Smooth muscle cell (in vitro differentiated cells): ENCODE measurements at regions not wholly inside any gene's neighbourhood (a gene's known extent, or its start where the extent isn't known, plus 50 kb on each side); places are given as distances from the start of the nearest gene placed in this dataset.

Source experiments
- DNase-seq: peaks from one replicate; lab custom pipeline; 2025; ENCODE audit not compliant: unreplicated experiment; lab: John Stamatoyannopoulos, UW
- H2AFZ ChIP-seq: fragments of 200-600 bp; sonication (generic); 2 replicates; pipeline ENCODE4 v1.6.0; 2016; ENCODE audit warnings: antibody characterized with exemption, low read depth, mild to moderate bottlenecking
- H3F3A ChIP-seq: fragments of 200-600 bp; sonication (generic); 2 replicates; pipeline ENCODE4 v1.6.0; 2017; ENCODE audit warnings: antibody characterized with exemption, low read depth
- H3K27ac ChIP-seq: fragments of 200-600 bp; sonication (generic); 2 replicates; pipeline ENCODE4 v1.5.1; 2016; ENCODE audit warnings: low read depth, mild to moderate bottlenecking
- H3K27me3 ChIP-seq: fragments of 200-600 bp; sonication (generic); 2 replicates; pipeline ENCODE4 v1.6.1; 2016; ENCODE audit warnings: low read depth, mild to moderate bottlenecking
- H3K36me3 ChIP-seq: fragments of 200-600 bp; sonication (generic); 2 replicates; pipeline ENCODE4 v1.5.1; 2016; ENCODE audit warnings: low read depth
- H3K4me1 ChIP-seq: fragments of 200-600 bp; sonication (generic); 2 replicates; pipeline ENCODE4 v1.5.1; 2016; ENCODE audit warnings: low read depth
- H3K4me2 ChIP-seq: fragments of 200-600 bp; sonication (generic); 2 replicates; pipeline ENCODE4 v1.6.0; 2016; ENCODE audit warnings: mild to moderate bottlenecking
- H3K4me3 ChIP-seq: fragments of 200-600 bp; sonication (generic); 2 replicates; pipeline ENCODE4 v1.5.1; 2016; ENCODE audit warnings: mild to moderate bottlenecking
- H3K79me2 ChIP-seq: fragments of 200-600 bp; sonication (generic); 2 replicates; pipeline ENCODE4 v1.6.0; 2016; ENCODE audit warnings: low read depth, mild to moderate bottlenecking
- H3K9ac ChIP-seq: fragments of 200-600 bp; sonication (generic); 2 replicates; pipeline ENCODE4 v1.6.0; 2016; ENCODE audit warnings: low read depth
- H3K9me3 ChIP-seq: fragments of 200-600 bp; sonication (generic); replicated peaks from 2 replicates; pipeline ENCODE4 v1.5.1; 2016; ENCODE audit warnings: low read depth
- H4K20me1 ChIP-seq: fragments of 200-600 bp; sonication (generic); 2 replicates; pipeline ENCODE4 v1.6.0; 2016; ENCODE audit warnings: low read depth
- CTCF ChIP-seq: fragments of 200-600 bp; sonication (generic); IDR thresholded peaks from 2 replicates; pipeline ENCODE4 v1.5.1; 2017; ENCODE audit warnings: borderline replicate concordance, mild to moderate bottlenecking, antibody characterized with exemption; ENCODE audit not compliant: insufficient read depth, poor library complexity, severe bottlenecking
- WGBS: methylation state at CpG from one replicate; pipeline ENCODE4 v1.1.7; 2016; ENCODE audit warnings: low lambda C conversion rate; 5-methylcytosine and 5-hydroxymethylcytosine counted together

- no peak overlapping the region for H2AFZ ChIP-seq
- H3K27ac ChIP-seq = no peak overlapping the region
- H3K36me3 ChIP-seq = no peaks in the 10 kb centered on the region
- H3K4me1 ChIP-seq = no peaks in the 10 kb centered on the region
- no peak for DNase-seq
- no peak overlapping the region for H3K4me2 ChIP-seq
- H3K9ac ChIP-seq = no peak overlapping the region
- no peaks in the 10 kb centered on the region for H3K9me3 ChIP-seq
- peaks cover 4% of the 10 kb centered on the region for H3K27me3 ChIP-seq
- H3K4me3 ChIP-seq = no peak overlapping the region
- TF ChIP-seq CTCF = no peak
- H3K79me2 ChIP-seq = no peaks in the 10 kb centered on the region
- WGBS = 94% methylated on average over 5 of the region's 5 CpGs
- H3F3A ChIP-seq = no peaks in the 10 kb centered on the region
- no peaks in the 10 kb centered on the region for H4K20me1 ChIP-seq
Observed at GRCh38 chr4:14025891-14026290, 398.4 kb upstream of the BOD1L1 start.

DNA sequence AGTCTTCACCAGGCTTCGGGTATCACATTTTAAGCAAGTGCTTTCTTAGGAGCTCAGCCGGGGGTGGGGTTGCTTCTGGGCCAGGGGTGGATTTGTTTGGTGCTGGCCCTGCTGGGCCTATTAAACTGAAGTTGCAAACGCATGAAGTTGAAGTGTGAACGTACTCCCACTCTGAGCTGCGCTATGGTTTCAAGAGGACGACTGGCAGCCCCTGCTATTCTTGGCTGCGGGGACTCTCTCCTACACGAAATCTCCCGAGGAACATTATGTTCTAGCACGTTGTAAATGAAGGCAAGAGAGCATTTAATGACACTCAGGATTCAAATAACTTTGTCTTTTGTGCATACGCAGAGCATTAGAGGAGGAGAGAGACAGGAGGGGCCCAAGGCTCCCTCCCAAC, 401.3 kb upstream of the BOD1L1 start:
- no peaks in the 10 kb centered on the region for H3K9me3 ChIP-seq
- H3K9ac ChIP-seq = no peak overlapping the region
- DNase-seq = no peak
- no peak overlapping the region for H2AFZ ChIP-seq
- no peaks in the 10 kb centered on the region for H3K4me1 ChIP-seq
- peaks cover 4% of the 10 kb centered on the region for H3K27me3 ChIP-seq
- no peaks in the 10 kb centered on the region for H4K20me1 ChIP-seq
- no peak overlapping the region for H3K4me2 ChIP-seq
- H3K4me3 ChIP-seq = no peak overlapping the region
- H3K79me2 ChIP-seq = no peaks in the 10 kb centered on the region
- WGBS = 80% methylated on average over 11 of the region's 11 CpGs
- no peak overlapping the region for H3K27ac ChIP-seq
- H3F3A ChIP-seq = no peaks in the 10 kb centered on the region
- H3K36me3 ChIP-seq = no peaks in the 10 kb centered on the region
- no peak for TF ChIP-seq CTCF

DNA sequence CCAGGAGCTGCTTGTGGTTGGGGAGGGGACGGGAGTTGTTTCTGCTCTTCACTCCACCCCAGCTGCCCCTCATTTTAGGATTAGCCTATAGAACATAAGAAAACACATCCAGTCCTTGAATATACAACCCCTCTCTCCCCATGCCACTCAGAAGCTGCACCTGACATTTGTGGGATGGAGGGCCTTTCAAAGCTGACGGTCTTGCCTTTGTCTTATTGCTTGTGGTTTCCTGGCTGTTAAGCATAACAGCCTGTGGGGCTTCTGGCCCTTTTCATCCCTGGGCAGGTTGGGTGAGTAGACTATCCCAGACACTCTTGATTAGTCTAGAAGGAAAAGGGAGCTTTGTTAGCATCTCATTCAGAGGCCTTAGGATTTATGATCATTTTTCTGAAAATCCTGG, 407.6 kb upstream of the BOD1L1 start:
- no peaks in the 10 kb centered on the region for H4K20me1 ChIP-seq
- H3K36me3 ChIP-seq = no peaks in the 10 kb centered on the region
- no peaks in the 10 kb centered on the region for H3K9me3 ChIP-seq
- no peak overlapping the region for H3K4me3 ChIP-seq
- no peak overlapping the region for H3K4me2 ChIP-seq
- no peak overlapping the region for H3K27ac ChIP-seq
- no peak overlapping the region for H3K9ac ChIP-seq
- no peaks in the 10 kb centered on the region for H3K27me3 ChIP-seq
- no peaks in the 10 kb centered on the region for H3F3A ChIP-seq
- DNase-seq = no peak
- no peak for TF ChIP-seq CTCF
- H2AFZ ChIP-seq = no peak overlapping the region
- WGBS = 68% methylated on average over 2 of the region's 2 CpGs
- no peaks in the 10 kb centered on the region for H3K4me1 ChIP-seq
- H3K79me2 ChIP-seq = no peaks in the 10 kb centered on the region

- no peaks in the 10 kb centered on the region for H3F3A ChIP-seq
- no peak overlapping the region for H3K4me3 ChIP-seq
- H3K4me2 ChIP-seq = no peak overlapping the region
- no peaks in the 10 kb centered on the region for H3K79me2 ChIP-seq
- H3K9ac ChIP-seq = no peak overlapping the region
- no peaks in the 10 kb centered on the region for H3K36me3 ChIP-seq
- no peak for DNase-seq
- no peak overlapping the region for H2AFZ ChIP-seq
- TF ChIP-seq CTCF = no peak
- no peak overlapping the region for H3K27ac ChIP-seq
- no peaks in the 10 kb centered on the region for H3K9me3 ChIP-seq
- H3K4me1 ChIP-seq = no peaks in the 10 kb centered on the region
- no peaks in the 10 kb centered on the region for H4K20me1 ChIP-seq
- H3K27me3 ChIP-seq = no peaks in the 10 kb centered on the region
Observed at GRCh38 chr4:14043203-14043602, 415.7 kb upstream of the BOD1L1 start.
